Panc1 (cell line): ENCODE measurements at regions not wholly inside any gene's neighbourhood (a gene's known extent, or its start where the extent isn't known, plus 50 kb on each side); places are given as distances from the start of the nearest gene placed in this dataset.

Experiments used
- ATAC-seq: fragments of 200-7000 bp; cut with Tn5 transposase; 2 replicates; pipeline ENCODE4 v1.9.1; 2020; ENCODE audit warnings: mild to moderate bottlenecking, moderate library complexity
- BruUV-seq: library from RNA; stranded (reverse); fragments of 400-500 nt; replicated peaks from 2 replicates; lab custom pipeline; 2021; lab: Mats Ljungman, UMichigan
- CTCF ChIA-PET: fragments of 300-600 bp; sonication (Branson Sonifier 250); formaldehyde crosslinking; loops from one replicate; lab custom pipeline; 2022; ENCODE audit warnings: antibody characterized with exemption; lab: Charles Lee
- POLR2A ChIA-PET: fragments of 300-600 bp; sonication (Branson Sonifier 250); formaldehyde crosslinking; loops from one replicate; lab custom pipeline; 2022; ENCODE audit warnings: antibody characterized with exemption; lab: Charles Lee
- DNase-seq: peaks from one replicate; pipeline ENCODE4 v3.0.0-alpha.2; 2010; ENCODE audit warnings: low read depth, low spot score
- H3K27ac ChIP-seq: 2 replicates; pipeline ENCODE4 v1.5.1; 2011; ENCODE audit warnings: mild to moderate bottlenecking, low read length, inconsistent platforms
- H3K27me3 ChIP-seq: fragments of 200-500 bp; sonication (Bioruptor generic); 2 replicates; pipeline ENCODE4 v1.6.0; 2014; ENCODE audit warnings: low read length, inconsistent platforms; ENCODE audit not compliant: control insufficient read depth, insufficient read depth
- H3K36me3 ChIP-seq: fragments of 200-500 bp; sonication (Bioruptor generic); 2 replicates; pipeline ENCODE4 v1.5.1; 2014; ENCODE audit warnings: inconsistent platforms, mild to moderate bottlenecking, low read length, moderate library complexity; ENCODE audit not compliant: control insufficient read depth, insufficient read depth
- H3K4me1 ChIP-seq: 2 replicates; pipeline ENCODE4 v1.5.1; 2011; ENCODE audit warnings: inconsistent platforms, mild to moderate bottlenecking, low read length, moderate library complexity; ENCODE audit not compliant: control insufficient read depth, insufficient read depth
- H3K4me3 ChIP-seq, 2 experiments: 2 replicates each; pipeline ENCODE4 v1.5.1; 2011 to 2012; ENCODE audit warnings: low read depth in 2 of 2, low read length in 2 of 2, mild to moderate bottlenecking in 2 of 2, inconsistent platforms in 1 of 2, moderate library complexity in 1 of 2
- H3K9me3 ChIP-seq: fragments of 200-500 bp; sonication (Bioruptor generic); 2 replicates; pipeline ENCODE4 v1.5.1; 2014; ENCODE audit warnings: low read depth, mild to moderate bottlenecking, inconsistent platforms, low read length, moderate library complexity; ENCODE audit not compliant: control insufficient read depth, insufficient read depth
- POLR2AphosphoS5 ChIP-seq: IDR thresholded peaks from 2 replicates; pipeline ENCODE4 v1.6.1; 2012; ENCODE audit warnings: mild to moderate bottlenecking, low read depth, low read length, moderate library complexity
- SIN3A ChIP-seq: IDR thresholded peaks from 2 replicates; pipeline ENCODE4 v1.6.1; 2012; ENCODE audit warnings: low read depth, mild to moderate bottlenecking, low read length, moderate library complexity, borderline replicate concordance; ENCODE audit not compliant: insufficient read depth
- TCF7L2 ChIP-seq: IDR thresholded peaks from 2 replicates; pipeline ENCODE4 v1.6.1; 2011; ENCODE audit warnings: mild to moderate bottlenecking, low read depth, low read length, inconsistent platforms
- in situ Hi-C: cut with HindIII; loops from 2 replicates; pipeline ENCODE4 v1.10.0; 2016; ENCODE audit warnings: low sequenced_read_pairs, low pct_unique_long_range_greater_than_20kb
- intact Hi-C: fragments of 100-400 bp; cut with micrococcal nuclease; formaldehyde crosslinking; loops from one replicate; pipeline ENCODE4 v1.10.0; 2022; ENCODE audit not compliant: unreplicated experiment
- TF ChIP-seq, protein P1 (sequence below): fragments of 450-650 bp; IDR thresholded peaks from 2 replicates; pipeline ENCODE4 v1.5.1; 2017; ENCODE audit warnings: mild to moderate bottlenecking
- TF ChIP-seq, protein P2 (sequence below), 2 experiments: IDR thresholded peaks; 2 replicates each; pipeline ENCODE4 v1.6.1; 2011 to 2012; ENCODE audit warnings: low read depth in 2 of 2, control low read depth in 1 of 2, low read length in 1 of 2, mild to moderate bottlenecking in 1 of 2, moderate library complexity in 1 of 2; ENCODE audit not compliant: insufficient read depth in 1 of 2

DNA sequence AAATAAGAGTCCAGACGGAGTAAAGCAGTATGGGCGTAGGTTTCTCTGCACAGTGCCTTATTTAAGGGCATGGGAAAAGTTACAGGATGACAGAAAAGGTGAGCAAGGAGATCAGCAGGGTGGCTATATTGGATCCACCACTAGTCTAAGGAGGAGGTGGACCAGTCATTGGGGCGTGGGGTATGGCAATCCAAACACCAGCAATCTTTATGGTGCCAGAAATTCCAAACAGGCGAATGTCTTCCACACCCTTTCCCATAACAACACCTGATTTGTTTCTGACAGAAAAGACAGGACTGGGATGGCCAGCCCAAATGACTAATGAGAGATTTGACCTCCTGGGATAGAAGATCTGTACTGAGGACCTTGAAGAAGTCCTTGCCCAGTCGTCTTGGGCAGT is 181.8 kb upstream of the MBL2 start:
- BruUV-seq: no TSS peak
- in situ Hi-C loops (no loop called here), intact Hi-C loops (no loop called here)
- Histone ChIP-seq H3K4me1 (no peaks in the 10 kb centered on the region), H3K27me3 (0 out of 2 replicates have a peak, but pooled peaks cover 2% of the 10 kb centered on the region), H3K4me3 (no peak overlapping the region), H3K27ac (no peak overlapping the region), H3K9me3 (no peaks in the 10 kb centered on the region), H3K36me3 (no peaks in the 10 kb centered on the region)
- ATAC-seq: no peak
- ChIA-PET POLR2A (no interaction called here), CTCF (no interaction called here)
- no peak for DNase-seq
- TF ChIP-seq, protein P1, sequence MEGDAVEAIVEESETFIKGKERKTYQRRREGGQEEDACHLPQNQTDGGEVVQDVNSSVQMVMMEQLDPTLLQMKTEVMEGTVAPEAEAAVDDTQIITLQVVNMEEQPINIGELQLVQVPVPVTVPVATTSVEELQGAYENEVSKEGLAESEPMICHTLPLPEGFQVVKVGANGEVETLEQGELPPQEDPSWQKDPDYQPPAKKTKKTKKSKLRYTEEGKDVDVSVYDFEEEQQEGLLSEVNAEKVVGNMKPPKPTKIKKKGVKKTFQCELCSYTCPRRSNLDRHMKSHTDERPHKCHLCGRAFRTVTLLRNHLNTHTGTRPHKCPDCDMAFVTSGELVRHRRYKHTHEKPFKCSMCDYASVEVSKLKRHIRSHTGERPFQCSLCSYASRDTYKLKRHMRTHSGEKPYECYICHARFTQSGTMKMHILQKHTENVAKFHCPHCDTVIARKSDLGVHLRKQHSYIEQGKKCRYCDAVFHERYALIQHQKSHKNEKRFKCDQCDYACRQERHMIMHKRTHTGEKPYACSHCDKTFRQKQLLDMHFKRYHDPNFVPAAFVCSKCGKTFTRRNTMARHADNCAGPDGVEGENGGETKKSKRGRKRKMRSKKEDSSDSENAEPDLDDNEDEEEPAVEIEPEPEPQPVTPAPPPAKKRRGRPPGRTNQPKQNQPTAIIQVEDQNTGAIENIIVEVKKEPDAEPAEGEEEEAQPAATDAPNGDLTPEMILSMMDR: no peak

DNA sequence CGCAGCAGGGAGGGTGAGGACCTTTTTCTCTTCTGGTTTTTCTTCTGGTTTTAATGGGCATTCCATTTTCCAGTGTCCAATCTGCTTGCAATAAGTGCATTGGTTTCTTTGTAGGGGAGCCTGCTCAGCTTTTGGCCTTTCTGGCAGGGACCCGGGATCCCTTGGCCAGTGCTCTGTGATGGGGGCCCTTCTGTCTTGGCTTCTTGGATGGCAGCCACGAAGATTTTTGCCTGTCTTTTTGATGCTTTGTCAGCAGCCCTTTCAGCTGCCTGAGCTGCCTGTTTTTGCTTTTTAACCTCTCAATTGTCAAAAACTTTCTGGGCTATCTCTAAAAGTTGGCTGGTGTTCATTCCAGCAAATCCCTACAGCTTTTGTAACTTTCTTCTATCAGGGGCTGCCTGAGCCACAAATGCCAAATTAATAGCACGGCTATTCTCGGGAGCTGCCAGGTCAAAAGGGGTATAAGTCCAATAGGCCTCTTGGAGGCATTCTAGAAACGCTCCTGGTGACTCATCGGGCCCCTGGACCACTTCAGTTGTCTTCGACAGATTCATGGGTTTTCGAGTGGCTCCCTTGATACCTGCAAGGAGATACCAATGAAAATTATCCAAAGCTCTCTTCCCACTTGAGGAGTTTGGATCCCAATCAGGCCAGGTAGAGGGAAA is 179.9 kb upstream of the MBL2 start:
- ATAC-seq: no peak
- in situ Hi-C loops: no loop called here
- CTCF ChIA-PET: no interaction called here

More for the DNA sequence above, 179.9 kb upstream of the MBL2 start:
- Histone ChIP-seq H3K4me3 (no peak overlapping the region), H3K27ac (no peak overlapping the region), H3K4me1 (no peaks in the 10 kb centered on the region), H3K27me3 (no peaks in the 10 kb centered on the region), H3K9me3 (no peaks in the 10 kb centered on the region), H3K36me3 (no peaks in the 10 kb centered on the region)
- no peak for DNase-seq
- BruUV-seq: no TSS peak
- TF ChIP-seq POLR2AphosphoS5 (no peak), TCF7L2 (no peak), SIN3A (no peak)
- TF ChIP-seq, protein P1: no peak
- TF ChIP-seq, protein P2, sequence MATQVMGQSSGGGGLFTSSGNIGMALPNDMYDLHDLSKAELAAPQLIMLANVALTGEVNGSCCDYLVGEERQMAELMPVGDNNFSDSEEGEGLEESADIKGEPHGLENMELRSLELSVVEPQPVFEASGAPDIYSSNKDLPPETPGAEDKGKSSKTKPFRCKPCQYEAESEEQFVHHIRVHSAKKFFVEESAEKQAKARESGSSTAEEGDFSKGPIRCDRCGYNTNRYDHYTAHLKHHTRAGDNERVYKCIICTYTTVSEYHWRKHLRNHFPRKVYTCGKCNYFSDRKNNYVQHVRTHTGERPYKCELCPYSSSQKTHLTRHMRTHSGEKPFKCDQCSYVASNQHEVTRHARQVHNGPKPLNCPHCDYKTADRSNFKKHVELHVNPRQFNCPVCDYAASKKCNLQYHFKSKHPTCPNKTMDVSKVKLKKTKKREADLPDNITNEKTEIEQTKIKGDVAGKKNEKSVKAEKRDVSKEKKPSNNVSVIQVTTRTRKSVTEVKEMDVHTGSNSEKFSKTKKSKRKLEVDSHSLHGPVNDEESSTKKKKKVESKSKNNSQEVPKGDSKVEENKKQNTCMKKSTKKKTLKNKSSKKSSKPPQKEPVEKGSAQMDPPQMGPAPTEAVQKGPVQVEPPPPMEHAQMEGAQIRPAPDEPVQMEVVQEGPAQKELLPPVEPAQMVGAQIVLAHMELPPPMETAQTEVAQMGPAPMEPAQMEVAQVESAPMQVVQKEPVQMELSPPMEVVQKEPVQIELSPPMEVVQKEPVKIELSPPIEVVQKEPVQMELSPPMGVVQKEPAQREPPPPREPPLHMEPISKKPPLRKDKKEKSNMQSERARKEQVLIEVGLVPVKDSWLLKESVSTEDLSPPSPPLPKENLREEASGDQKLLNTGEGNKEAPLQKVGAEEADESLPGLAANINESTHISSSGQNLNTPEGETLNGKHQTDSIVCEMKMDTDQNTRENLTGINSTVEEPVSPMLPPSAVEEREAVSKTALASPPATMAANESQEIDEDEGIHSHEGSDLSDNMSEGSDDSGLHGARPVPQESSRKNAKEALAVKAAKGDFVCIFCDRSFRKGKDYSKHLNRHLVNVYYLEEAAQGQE (IDR thresholded peaks at IDR 0.05; ENCODE audit: insufficient read depth in 1 of 2, low read depth in 2 of 2, low read length in 1 of 2): no peak
- intact Hi-C loops: no loop called here
- POLR2A ChIA-PET: interaction anchor here (0.5 kb wide), 1 partner anchor 38 kb away, joined by 3 read pairs; no protein-coding TSS in a partner anchor
